Hematopoietic multipotent progenitor cell treated with erythropoietin and hydrocortisone succinate and interleukin-3 and kit ligand, for 4 days (in vitro differentiated cells): ENCODE measurements at regions not wholly inside any gene's neighbourhood (a gene's known extent, or its start where the extent isn't known, plus 50 kb on each side); places are given as distances from the start of the nearest gene placed in this dataset.

Source experiments
- DNase-seq: peaks from one replicate; pipeline ENCODE4 v3.0.0-alpha.2; 2015

GRCh38 chr11:95545116-95545875, 244.3 kb downstream of the FAM76B start:
- DNase-seq = no peak

- DNase-seq = no peak
These were observed 245.3 kb downstream of the FAM76B start for GRCh38 chr11:95544095-95544856.

- peak; percentile 81 for DNase-seq
These were observed 246.6 kb downstream of the FAM76B start for GRCh38 chr11:95542868-95543551.

GRCh38 chr11:95541715-95542114, 247.9 kb downstream of the FAM76B start:
- DNase-seq = no peak

- no peak for DNase-seq
These were observed 253.4 kb downstream of the FAM76B start for GRCh38 chr11:95536047-95536690.

- DNase-seq = no peak
These were observed 254.8 kb downstream of the FAM76B start for GRCh38 chr11:95534809-95535208.

- DNase-seq = no peak
These were observed 255.4 kb downstream of the FAM76B start for GRCh38 chr11:95534226-95534625.

- peak; percentile 42 for DNase-seq
These were observed 258.5 kb downstream of the FAM76B start for GRCh38 chr11:95531116-95531515.

- DNase-seq = no peak
These were observed 265.1 kb downstream of the FAM76B start for GRCh38 chr11:95524314-95525036.

- no peak for DNase-seq
These were observed 266.7 kb downstream of the FAM76B start for GRCh38 chr11:95522874-95523273.

- DNase-seq = no peak
These were observed 267.7 kb downstream of the FAM76B start for GRCh38 chr11:95521862-95522261.

GRCh38 chr11:95521133-95521542, 268.4 kb downstream of the FAM76B start:
- DNase-seq = no peak

- no peak for DNase-seq
These were observed 269.0 kb downstream of the FAM76B start for GRCh38 chr11:95520369-95521132.

- no peak for DNase-seq
These were observed 269.7 kb downstream of the FAM76B start for GRCh38 chr11:95519912-95520311.

GRCh38 chr11:95517453-95517852, 272.1 kb downstream of the FAM76B start:
- DNase-seq = no peak

GRCh38 chr11:95516786-95517185, 272.8 kb downstream of the FAM76B start:
- DNase-seq = no peak

- no peak for DNase-seq
These were observed 273.4 kb downstream of the FAM76B start for GRCh38 chr11:95516175-95516574.

GRCh38 chr11:95515371-95515770, 274.2 kb downstream of the FAM76B start:
- DNase-seq = no peak

GRCh38 chr11:95514416-95515110, 275.0 kb downstream of the FAM76B start:
- no peak for DNase-seq

GRCh38 chr11:95512682-95513081, 276.9 kb downstream of the FAM76B start:
- DNase-seq = peak; percentile 13

- DNase-seq = no peak
These were observed 277.4 kb downstream of the FAM76B start for GRCh38 chr11:95512177-95512576.
